ENCODE measurements at regions not wholly inside any gene's neighbourhood (a gene's known extent, or its start where the extent isn't known, plus 50 kb on each side); places are given as distances from the start of the nearest gene placed in this dataset.

DNA sequence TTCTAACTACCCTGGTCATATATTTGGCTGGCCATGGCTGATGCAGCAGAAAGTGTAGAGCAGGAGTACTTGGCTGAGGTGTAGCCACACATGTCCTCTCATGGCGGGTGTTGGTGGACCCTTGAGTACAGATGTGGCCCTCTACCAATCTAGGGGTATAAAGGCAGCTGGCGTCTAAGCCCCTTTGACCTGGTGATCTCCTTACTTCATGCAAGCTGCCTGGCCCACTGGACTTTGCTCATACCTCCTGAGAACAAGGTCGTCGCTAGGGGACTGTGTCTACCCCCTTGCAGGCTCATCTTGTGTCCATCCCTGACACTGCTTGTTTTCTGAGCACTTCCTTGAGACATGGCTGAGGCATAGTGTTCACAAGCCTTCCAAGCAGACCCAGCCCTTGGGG, 287.8 kb downstream of the RPS24 start:
- Histone ChIP-seq H3K18ac (ENCODE audit: low read length) (no peak overlapping the region), H2BK15ac (ENCODE audit: low read length) (no peak overlapping the region), H3K4ac (ENCODE audit: low read length) (no peak overlapping the region), H3K79me1 (ENCODE audit: low read depth, low read length) (no peaks in the 10 kb centered on the region), H3K27ac (replicated peaks; ENCODE audit: low read length) (no peak overlapping the region), H3K4me3 (ENCODE audit: low read length in 2 of 2) (no peak overlapping the region), H3K4me1 (ENCODE audit: control insufficient read depth in 2 of 2, insufficient read depth in 1 of 2, low read depth in 1 of 2, low read length in 2 of 2) (peaks cover under 1 to 5% of the 10 kb centered on the region in 2 donors), H4K91ac (ENCODE audit: low read depth, low read length, poor library complexity) (no peak overlapping the region), H3K9me3 (replicated peaks in 1 of 2; ENCODE audit: control insufficient read depth in 2 of 2, insufficient read depth in 1 of 2, low read depth in 1 of 2, low read length in 2 of 2) (peaks cover 0 to 7% of the 10 kb centered on the region in 2 donors), H4K8ac (ENCODE audit: low read depth, low read length) (no peak overlapping the region), H3K9ac (ENCODE audit: low read depth, low read length, poor library complexity) (no peak overlapping the region), H3K27me3 (ENCODE audit: control insufficient read depth in 3 of 3, insufficient read depth in 3 of 3, low read depth in 1 of 3, low read length in 3 of 3) (no peaks in the 10 kb centered on the region), H2AK5ac (ENCODE audit: low read depth, low read length) (no peak overlapping the region), H3K36me3 (replicated peaks in 1 of 2; ENCODE audit: control insufficient read depth in 2 of 2, insufficient read depth in 2 of 2, low read length in 2 of 2) (no peaks in the 10 kb centered on the region), H2BK12ac (ENCODE audit: low read length) (no peak overlapping the region), H3K14ac (ENCODE audit: low read length) (no peak overlapping the region), H2BK120ac (ENCODE audit: low read depth, low read length) (no peak overlapping the region), H3K23ac (ENCODE audit: low read depth, low read length, poor library complexity) (no peak overlapping the region), H2BK5ac (ENCODE audit: low read length) (no peak overlapping the region), H3K4me2 (ENCODE audit: insufficient read depth, low read length, poor library complexity, severe bottlenecking) (no peak overlapping the region), H2AFZ (ENCODE audit: low read length) (no peak overlapping the region)
- WGBS, 2 donors (ENCODE audit: extremely low coverage in 2 of 2, insufficient read length in 2 of 2, insufficient replicate concordance in 1 of 2), result no CpG with 5 or more reads among the region's 4 CpGs
- no peak for DNase-seq (ENCODE audit: low spot score)

DNA sequence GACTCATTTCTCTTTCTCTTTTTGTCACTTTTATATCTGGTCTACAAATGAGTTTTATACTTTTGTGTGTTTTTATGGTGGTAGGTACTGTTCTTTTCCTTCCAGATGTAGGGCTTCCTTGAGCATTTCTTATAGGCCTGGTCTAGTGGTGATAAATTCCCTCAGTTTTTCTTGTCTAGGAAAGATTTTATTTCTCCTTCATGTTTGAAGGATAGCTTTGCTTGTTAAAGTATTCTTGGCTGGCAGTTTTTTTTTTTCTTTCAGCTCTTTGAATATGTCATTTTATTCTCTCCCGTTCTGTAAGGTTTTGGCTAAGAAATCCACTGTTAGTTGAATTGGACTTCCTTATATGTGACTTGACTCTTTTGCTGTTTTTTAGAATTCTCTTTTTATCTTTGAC, 292.7 kb downstream of the RPS24 start:
- H4K8ac ChIP-seq (ENCODE audit: low read depth, low read length), result no peak overlapping the region
- H2AK5ac ChIP-seq (ENCODE audit: low read depth, low read length), result no peak overlapping the region
- no peaks in the 10 kb centered on the region for H3K36me3 ChIP-seq (replicated peaks in 1 of 2; ENCODE audit: control insufficient read depth in 2 of 2, insufficient read depth in 2 of 2, low read length in 2 of 2)
- no peak overlapping the region for H3K4me3 ChIP-seq (ENCODE audit: low read length in 2 of 2)
- H3K9ac ChIP-seq (ENCODE audit: low read depth, low read length, poor library complexity), result no peak overlapping the region
- H2BK5ac ChIP-seq (ENCODE audit: low read length), result no peak overlapping the region
- no peaks in the 10 kb centered on the region for H3K27me3 ChIP-seq (ENCODE audit: control insufficient read depth in 3 of 3, insufficient read depth in 3 of 3, low read depth in 1 of 3, low read length in 3 of 3)
- H3K4me2 ChIP-seq (ENCODE audit: insufficient read depth, low read length, poor library complexity, severe bottlenecking), result no peak overlapping the region
- H3K4me1 ChIP-seq (ENCODE audit: control insufficient read depth in 2 of 2, insufficient read depth in 1 of 2, low read depth in 1 of 2, low read length in 2 of 2), result peaks cover 0 to 6% of the 10 kb centered on the region in 2 donors
- no peak overlapping the region for H3K14ac ChIP-seq (ENCODE audit: low read length)
- no peak overlapping the region for H3K23ac ChIP-seq (ENCODE audit: low read depth, low read length, poor library complexity)
- H3K9me3 ChIP-seq (replicated peaks in 1 of 2; ENCODE audit: control insufficient read depth in 2 of 2, insufficient read depth in 1 of 2, low read depth in 1 of 2, low read length in 2 of 2), result peaks cover 7 to 14% of the 10 kb centered on the region in 2 donors
- whole genome bisulfite sequencing, 2 donors (ENCODE audit: extremely low coverage in 2 of 2, insufficient read length in 2 of 2, insufficient replicate concordance in 1 of 2), result no CpG with 5 or more reads among the region's 1 CpG
- no peak overlapping the region for H3K18ac ChIP-seq (ENCODE audit: low read length)
- no peak overlapping the region for H2BK120ac ChIP-seq (ENCODE audit: low read depth, low read length)
- H3K4ac ChIP-seq (ENCODE audit: low read length), result no peak overlapping the region
- H2BK15ac ChIP-seq (ENCODE audit: low read length), result no peak overlapping the region
- no peak overlapping the region for H3K27ac ChIP-seq (replicated peaks; ENCODE audit: low read length)
- H3K79me1 ChIP-seq (ENCODE audit: low read depth, low read length), result no peaks in the 10 kb centered on the region
- no peak for DNase-seq (ENCODE audit: low spot score)
- H2BK12ac ChIP-seq (ENCODE audit: low read length), result no peak overlapping the region
- H2AFZ ChIP-seq (ENCODE audit: low read length), result no peak overlapping the region
- no peak overlapping the region for H4K91ac ChIP-seq (ENCODE audit: low read depth, low read length, poor library complexity)

DNA sequence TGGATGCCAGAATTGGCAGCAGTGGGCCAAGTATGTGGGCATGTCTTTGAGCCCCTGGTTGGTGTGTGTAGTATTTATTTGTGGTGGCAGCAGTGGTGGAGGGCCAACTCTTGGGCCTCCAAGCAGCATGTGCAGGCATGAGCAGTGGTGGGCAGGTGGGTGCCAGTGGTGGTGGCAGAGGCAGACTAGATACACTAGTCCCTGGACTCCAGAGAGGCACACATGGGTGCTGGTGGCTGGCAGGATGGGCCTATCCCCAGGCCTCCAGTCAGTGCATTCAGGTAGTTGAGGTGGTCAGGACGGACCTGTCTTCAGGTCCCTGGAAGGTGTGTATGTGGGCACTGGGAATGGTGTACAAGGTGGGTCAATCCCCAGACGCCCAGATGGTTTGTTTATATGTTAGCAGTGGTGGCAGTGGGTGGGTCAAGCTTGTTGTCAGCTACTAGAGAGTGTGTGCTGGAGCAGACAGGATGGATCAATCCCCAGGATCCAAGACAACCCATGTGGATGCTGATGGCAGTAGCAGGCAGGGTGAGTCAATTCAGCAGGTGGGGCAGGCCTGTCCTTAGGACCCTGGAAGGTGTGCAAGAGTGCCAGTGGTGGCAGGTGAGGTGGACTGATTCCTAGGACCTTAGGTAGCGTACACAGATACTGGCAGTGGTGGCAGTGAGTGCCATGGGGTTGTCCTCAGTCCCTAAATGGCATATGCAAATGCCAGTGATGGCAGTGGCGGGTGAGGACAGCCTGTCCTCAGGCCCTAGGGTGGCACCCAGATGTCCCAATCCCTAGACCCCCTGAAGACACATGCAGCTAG, 294.3 kb downstream of the RPS24 start:
- Histone ChIP-seq H3K4me3 (ENCODE audit: low read length in 2 of 2) (peak overlapping the region in 1 of 2 donors; percentile 34), H2AK5ac (ENCODE audit: low read depth, low read length) (peak overlapping the region; percentile 73), H3K27me3 (ENCODE audit: control insufficient read depth in 3 of 3, insufficient read depth in 3 of 3, low read depth in 1 of 3, low read length in 3 of 3) (no peaks in the 10 kb centered on the region), H4K91ac (ENCODE audit: low read depth, low read length, poor library complexity) (no peak overlapping the region), H3K9me3 (replicated peaks in 1 of 2; ENCODE audit: control insufficient read depth in 2 of 2, insufficient read depth in 1 of 2, low read depth in 1 of 2, low read length in 2 of 2) (peaks cover 7 to 14% of the 10 kb centered on the region in 2 donors), H3K79me1 (ENCODE audit: low read depth, low read length) (no peaks in the 10 kb centered on the region), H3K4me1 (ENCODE audit: control insufficient read depth in 2 of 2, insufficient read depth in 1 of 2, low read depth in 1 of 2, low read length in 2 of 2) (peaks cover 4 to 12% of the 10 kb centered on the region in 2 donors), H3K36me3 (replicated peaks in 1 of 2; ENCODE audit: control insufficient read depth in 2 of 2, insufficient read depth in 2 of 2, low read length in 2 of 2) (no peaks in the 10 kb centered on the region), H3K4me2 (ENCODE audit: insufficient read depth, low read length, poor library complexity, severe bottlenecking) (no peak overlapping the region), H3K18ac (ENCODE audit: low read length) (peak overlapping the region; percentile 35), H3K4ac (ENCODE audit: low read length) (no peak overlapping the region), H3K23ac (ENCODE audit: low read depth, low read length, poor library complexity) (peak overlapping the region; percentile 60), H3K14ac (ENCODE audit: low read length) (peak overlapping the region; percentile 63), H3K9ac (ENCODE audit: low read depth, low read length, poor library complexity) (no peak overlapping the region), H2BK12ac (ENCODE audit: low read length) (no peak overlapping the region), H2AFZ (ENCODE audit: low read length) (no peak overlapping the region), H2BK5ac (ENCODE audit: low read length) (no peak overlapping the region), H2BK120ac (ENCODE audit: low read depth, low read length) (no peak overlapping the region), H3K27ac (replicated peaks; ENCODE audit: low read length) (no peak overlapping the region), H2BK15ac (ENCODE audit: low read length) (peak overlapping the region; percentile 90), H4K8ac (ENCODE audit: low read depth, low read length) (no peak overlapping the region)
- no peak for DNase-seq (ENCODE audit: low spot score)
- no CpG with 5 or more reads among the region's 4 CpGs for WGBS, 2 donors (ENCODE audit: extremely low coverage in 2 of 2, insufficient read length in 2 of 2, insufficient replicate concordance in 1 of 2)

DNA sequence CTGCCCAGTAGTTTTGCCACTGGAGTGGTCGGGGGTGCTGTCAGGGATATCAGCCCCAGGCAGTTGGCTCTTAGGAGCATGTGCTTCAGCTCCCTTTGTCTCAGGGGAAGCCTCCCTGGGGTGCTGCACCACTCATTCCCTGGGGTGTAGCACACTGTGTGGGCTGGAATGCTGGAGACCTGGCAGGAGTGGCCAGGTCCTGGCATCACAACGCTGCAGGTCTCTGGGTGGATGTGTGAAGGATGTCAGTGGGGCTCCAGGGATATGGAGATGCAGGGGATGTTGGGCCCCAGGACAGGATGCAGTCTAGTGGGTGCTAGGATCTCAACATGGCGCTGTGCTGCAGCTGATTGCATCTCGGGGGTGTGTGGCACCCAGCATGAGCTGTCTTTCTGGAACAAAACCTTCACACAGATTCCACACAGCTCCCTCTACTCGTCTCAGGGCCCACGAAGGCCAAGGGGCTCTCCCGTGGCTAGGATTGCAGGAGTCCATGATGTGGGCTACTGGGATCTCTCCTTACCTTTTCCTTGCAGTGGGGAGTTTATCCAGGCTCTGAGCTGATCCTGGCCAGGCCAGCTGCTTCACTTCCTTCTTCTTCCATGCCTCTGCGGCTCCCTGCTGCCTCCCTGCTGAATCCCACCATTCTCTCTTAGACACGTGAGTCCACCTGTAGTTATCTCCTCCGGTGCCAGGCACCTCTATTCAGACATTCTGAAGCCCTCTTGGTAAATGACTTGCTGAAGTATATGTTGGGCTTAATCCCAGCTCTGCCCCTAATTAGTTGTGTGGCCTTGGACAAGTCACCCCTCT, 295.1 kb downstream of the RPS24 start:
- no peak overlapping the region for H3K4me2 ChIP-seq (ENCODE audit: insufficient read depth, low read length, poor library complexity, severe bottlenecking)
- H4K91ac ChIP-seq (ENCODE audit: low read depth, low read length, poor library complexity), result no peak overlapping the region
- no peak overlapping the region for H3K14ac ChIP-seq (ENCODE audit: low read length)
- no peak overlapping the region for H3K9ac ChIP-seq (ENCODE audit: low read depth, low read length, poor library complexity)
- no peak overlapping the region for H3K4ac ChIP-seq (ENCODE audit: low read length)
- no peak overlapping the region for H4K8ac ChIP-seq (ENCODE audit: low read depth, low read length)
- H2BK15ac ChIP-seq (ENCODE audit: low read length), result no peak overlapping the region
- H2BK5ac ChIP-seq (ENCODE audit: low read length), result no peak overlapping the region
- no peak overlapping the region for H3K4me3 ChIP-seq (ENCODE audit: low read length in 2 of 2)
- no peak overlapping the region for H2BK120ac ChIP-seq (ENCODE audit: low read depth, low read length)
- H2AFZ ChIP-seq (ENCODE audit: low read length), result no peak overlapping the region
- H3K27ac ChIP-seq (replicated peaks; ENCODE audit: low read length), result no peak overlapping the region
- no CpG with 5 or more reads among the region's 10 CpGs for WGBS, 2 donors (ENCODE audit: extremely low coverage in 2 of 2, insufficient read length in 2 of 2, insufficient replicate concordance in 1 of 2)
- no peaks in the 10 kb centered on the region for H3K79me1 ChIP-seq (ENCODE audit: low read depth, low read length)
- H2BK12ac ChIP-seq (ENCODE audit: low read length), result peak overlapping the region; percentile 43
- DNase-seq (ENCODE audit: low spot score), result no peak
- H3K18ac ChIP-seq (ENCODE audit: low read length), result peak overlapping the region; percentile 22
- H3K4me1 ChIP-seq (ENCODE audit: control insufficient read depth in 2 of 2, insufficient read depth in 1 of 2, low read depth in 1 of 2, low read length in 2 of 2), result peaks cover 4 to 12% of the 10 kb centered on the region in 2 donors
- no peak overlapping the region for H3K23ac ChIP-seq (ENCODE audit: low read depth, low read length, poor library complexity)
- H3K9me3 ChIP-seq (replicated peaks in 1 of 2; ENCODE audit: control insufficient read depth in 2 of 2, insufficient read depth in 1 of 2, low read depth in 1 of 2, low read length in 2 of 2), result peaks cover 7 to 14% of the 10 kb centered on the region in 2 donors
- peak overlapping the region; percentile 8 for H2AK5ac ChIP-seq (ENCODE audit: low read depth, low read length)
- H3K36me3 ChIP-seq (replicated peaks in 1 of 2; ENCODE audit: control insufficient read depth in 2 of 2, insufficient read depth in 2 of 2, low read length in 2 of 2), result no peaks in the 10 kb centered on the region
- no peaks in the 10 kb centered on the region for H3K27me3 ChIP-seq (ENCODE audit: control insufficient read depth in 3 of 3, insufficient read depth in 3 of 3, low read depth in 1 of 3, low read length in 3 of 3)

Data from neuronal stem cell (in vitro differentiated cells).